Osteoblast (primary cell): ENCODE measurements at regions not wholly inside any gene's neighbourhood (a gene's known extent, or its start where the extent isn't known, plus 50 kb on each side); places are given as distances from the start of the nearest gene placed in this dataset.
"Not testable (repeated sequence)": the region's sequence is repeated elsewhere in the genome, so short reads cannot be mapped to it uniquely, and the experiment has no call there.

ENCODE experiments used
- DNase-seq: peaks from one replicate; pipeline ENCODE4 v3.0.0; 2011; ENCODE audit warnings: low spot score, mixed read lengths; ENCODE audit not compliant: insufficient read length; ENCODE audit errors: missing footprints
- H2AFZ ChIP-seq: 2 replicates; pipeline ENCODE4 v1.6.0; 2011; ENCODE audit warnings: mild to moderate bottlenecking, low read length
- H3K27ac ChIP-seq: 2 replicates; pipeline ENCODE4 v1.5.1; 2011; ENCODE audit warnings: mild to moderate bottlenecking, low read depth, low read length, moderate library complexity
- H3K27me3 ChIP-seq: 2 replicates; pipeline ENCODE4 v1.6.0; 2012; ENCODE audit warnings: mild to moderate bottlenecking, control low read depth, inconsistent platforms, low read length, moderate library complexity; ENCODE audit not compliant: insufficient read depth
- H3K36me3 ChIP-seq: 2 replicates; pipeline ENCODE4 v1.5.1; 2011; ENCODE audit warnings: mild to moderate bottlenecking, low read length, control low read depth, moderate library complexity; ENCODE audit not compliant: insufficient read depth
- H3K4me1 ChIP-seq: 2 replicates; pipeline ENCODE4 v1.5.1; 2011; ENCODE audit warnings: mild to moderate bottlenecking, low read length, control low read depth, moderate library complexity; ENCODE audit not compliant: insufficient read depth
- H3K4me2 ChIP-seq: 2 replicates; pipeline ENCODE4 v1.6.0; 2011; ENCODE audit warnings: mild to moderate bottlenecking, low read length; ENCODE audit not compliant: insufficient read depth
- H3K4me3 ChIP-seq: fragments of 200-600 bp; sonication (generic); 3 replicates; pipeline ENCODE4 v1.5.1; 2012; ENCODE audit warnings: mild to moderate bottlenecking, low read length, inconsistent platforms; ENCODE audit not compliant: insufficient read depth
- H3K79me2 ChIP-seq: 2 replicates; pipeline ENCODE4 v1.6.0; 2012; ENCODE audit warnings: mild to moderate bottlenecking, low read length, control low read depth, inconsistent platforms; ENCODE audit not compliant: insufficient read depth
- H3K9me3 ChIP-seq: 2 replicates; pipeline ENCODE4 v1.5.1; 2011; ENCODE audit warnings: low read depth, low read length, control low read depth
- H4K20me1 ChIP-seq: 2 replicates; pipeline ENCODE4 v1.6.0; 2012; ENCODE audit warnings: mild to moderate bottlenecking, low read length, control low read depth; ENCODE audit not compliant: insufficient read depth
- CTCF ChIP-seq: IDR thresholded peaks from 2 replicates; pipeline ENCODE4 v1.5.1; 2011; ENCODE audit warnings: mild to moderate bottlenecking, low read depth, low read length, moderate library complexity; ENCODE audit errors: extremely low read depth

GRCh38 chr2:51263951-51264350 is 232.0 kb upstream of the NRXN1 start:
- DNase-seq, result no peak
- H3K4me1 ChIP-seq, result no peaks in the 10 kb centered on the region
- H3K9me3 ChIP-seq, result no peaks in the 10 kb centered on the region
- H3K36me3 ChIP-seq, result no peaks in the 10 kb centered on the region
- no peaks in the 10 kb centered on the region for H3K79me2 ChIP-seq
- no peak overlapping the region for H3K4me3 ChIP-seq
- H3K27ac ChIP-seq, result no peak overlapping the region
- H4K20me1 ChIP-seq, result no peaks in the 10 kb centered on the region
- no peak overlapping the region for H3K4me2 ChIP-seq
- no peak overlapping the region for H2AFZ ChIP-seq
- no peak for TF ChIP-seq CTCF
- H3K27me3 ChIP-seq, result no peaks in the 10 kb centered on the region

- not testable (repeated sequence) for H3K4me3 ChIP-seq, H2AFZ ChIP-seq, H3K4me1 ChIP-seq, H3K27ac ChIP-seq, H4K20me1 ChIP-seq, H3K4me2 ChIP-seq, H3K79me2 ChIP-seq, H3K9me3 ChIP-seq, H3K36me3 ChIP-seq, DNase-seq, H3K27me3 ChIP-seq
These were observed 231.2 kb upstream of the NRXN1 start for GRCh38 chr2:51263101-51263500.

GRCh38 chr2:51258301-51258700 is 226.4 kb upstream of the NRXN1 start:
- H3K27ac ChIP-seq, result no peak overlapping the region
- H3K4me3 ChIP-seq, result no peak overlapping the region
- DNase-seq, result no peak
- H3K36me3 ChIP-seq, result no peaks in the 10 kb centered on the region
- no peaks in the 10 kb centered on the region for H3K79me2 ChIP-seq
- no peaks in the 10 kb centered on the region for H3K4me1 ChIP-seq
- no peaks in the 10 kb centered on the region for H3K27me3 ChIP-seq
- H3K4me2 ChIP-seq, result no peak overlapping the region
- TF ChIP-seq CTCF, result no peak
- no peak overlapping the region for H2AFZ ChIP-seq
- no peaks in the 10 kb centered on the region for H3K9me3 ChIP-seq
- no peaks in the 10 kb centered on the region for H4K20me1 ChIP-seq

DNA sequence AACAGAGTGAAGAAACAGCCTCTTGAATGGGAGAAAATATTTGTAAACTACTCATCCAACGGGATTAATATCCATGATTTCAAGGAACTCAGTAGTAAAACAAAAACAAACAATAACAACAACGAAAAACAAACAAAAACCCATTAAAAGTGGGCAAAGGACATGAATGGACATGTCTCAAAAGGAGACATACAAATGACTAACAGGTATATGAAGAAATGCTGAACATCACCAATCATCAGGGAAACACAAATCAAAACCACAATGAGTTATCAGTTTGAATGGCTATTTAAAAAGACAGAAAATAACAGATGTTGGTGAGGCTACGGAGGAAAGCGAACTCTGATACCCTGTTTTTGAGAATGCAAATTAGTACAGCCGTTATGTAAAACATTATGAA is 224.8 kb upstream of the NRXN1 start:
- H4K20me1 ChIP-seq, result no peaks in the 10 kb centered on the region

More for the DNA sequence above, 224.8 kb upstream of the NRXN1 start:
- no peak overlapping the region for H3K27ac ChIP-seq
- no peak for TF ChIP-seq CTCF
- H3K79me2 ChIP-seq, result no peaks in the 10 kb centered on the region
- no peak for DNase-seq
- H3K4me2 ChIP-seq, result no peak overlapping the region
- H3K4me3 ChIP-seq, result no peak overlapping the region
- H3K27me3 ChIP-seq, result no peaks in the 10 kb centered on the region
- no peak overlapping the region for H2AFZ ChIP-seq
- no peaks in the 10 kb centered on the region for H3K9me3 ChIP-seq
- no peaks in the 10 kb centered on the region for H3K36me3 ChIP-seq
- H3K4me1 ChIP-seq, result no peaks in the 10 kb centered on the region
